ENCODE measurements at regions not wholly inside any gene's neighbourhood (a gene's known extent, or its start where the extent isn't known, plus 50 kb on each side); places are given as distances from the start of the nearest gene placed in this dataset.
A peak's percentile ranks its signal among the peaks of the same experiment; 100 is the strongest.

DNA sequence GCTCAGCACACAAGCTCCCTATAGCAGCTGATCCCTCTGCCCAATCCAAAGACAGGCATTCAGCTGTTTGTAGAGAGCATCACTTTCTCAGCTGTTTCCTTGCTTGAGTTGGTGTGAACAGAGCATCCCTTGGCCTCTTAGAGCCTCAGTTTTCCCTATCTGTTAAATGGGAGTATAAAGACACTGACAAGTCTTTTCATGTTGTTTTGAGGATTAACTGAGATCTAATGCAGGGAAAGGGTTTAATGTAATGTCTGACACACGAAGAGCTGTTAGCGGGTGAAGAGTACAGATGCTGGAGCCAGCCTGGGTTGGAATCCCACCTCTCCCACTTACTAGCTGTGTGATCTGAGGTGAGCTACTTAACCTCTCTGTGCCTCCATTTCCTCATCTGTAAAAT lies 149.5 kb downstream of the PHETA1 start:
- no peak for ATAC-seq
- H3K36me3 Mint-ChIP-seq, result no peaks in the 10 kb centered on the region; the same call in 1 of the 2 replicates
- no peaks in the 10 kb centered on the region for H3K9me3 Mint-ChIP-seq
- CTCF ChIA-PET, result no interaction called here
- TF ChIP-seq FOXJ3 (CRISPR knock-in tag; IDR thresholded peaks at IDR 0.05; ENCODE audit: borderline replicate concordance) (no peak), CBFB (CRISPR knock-in tag; IDR thresholded peaks at IDR 0.05; ENCODE audit: low read depth) (no peak)
- TF ChIP-seq, protein P1, sequence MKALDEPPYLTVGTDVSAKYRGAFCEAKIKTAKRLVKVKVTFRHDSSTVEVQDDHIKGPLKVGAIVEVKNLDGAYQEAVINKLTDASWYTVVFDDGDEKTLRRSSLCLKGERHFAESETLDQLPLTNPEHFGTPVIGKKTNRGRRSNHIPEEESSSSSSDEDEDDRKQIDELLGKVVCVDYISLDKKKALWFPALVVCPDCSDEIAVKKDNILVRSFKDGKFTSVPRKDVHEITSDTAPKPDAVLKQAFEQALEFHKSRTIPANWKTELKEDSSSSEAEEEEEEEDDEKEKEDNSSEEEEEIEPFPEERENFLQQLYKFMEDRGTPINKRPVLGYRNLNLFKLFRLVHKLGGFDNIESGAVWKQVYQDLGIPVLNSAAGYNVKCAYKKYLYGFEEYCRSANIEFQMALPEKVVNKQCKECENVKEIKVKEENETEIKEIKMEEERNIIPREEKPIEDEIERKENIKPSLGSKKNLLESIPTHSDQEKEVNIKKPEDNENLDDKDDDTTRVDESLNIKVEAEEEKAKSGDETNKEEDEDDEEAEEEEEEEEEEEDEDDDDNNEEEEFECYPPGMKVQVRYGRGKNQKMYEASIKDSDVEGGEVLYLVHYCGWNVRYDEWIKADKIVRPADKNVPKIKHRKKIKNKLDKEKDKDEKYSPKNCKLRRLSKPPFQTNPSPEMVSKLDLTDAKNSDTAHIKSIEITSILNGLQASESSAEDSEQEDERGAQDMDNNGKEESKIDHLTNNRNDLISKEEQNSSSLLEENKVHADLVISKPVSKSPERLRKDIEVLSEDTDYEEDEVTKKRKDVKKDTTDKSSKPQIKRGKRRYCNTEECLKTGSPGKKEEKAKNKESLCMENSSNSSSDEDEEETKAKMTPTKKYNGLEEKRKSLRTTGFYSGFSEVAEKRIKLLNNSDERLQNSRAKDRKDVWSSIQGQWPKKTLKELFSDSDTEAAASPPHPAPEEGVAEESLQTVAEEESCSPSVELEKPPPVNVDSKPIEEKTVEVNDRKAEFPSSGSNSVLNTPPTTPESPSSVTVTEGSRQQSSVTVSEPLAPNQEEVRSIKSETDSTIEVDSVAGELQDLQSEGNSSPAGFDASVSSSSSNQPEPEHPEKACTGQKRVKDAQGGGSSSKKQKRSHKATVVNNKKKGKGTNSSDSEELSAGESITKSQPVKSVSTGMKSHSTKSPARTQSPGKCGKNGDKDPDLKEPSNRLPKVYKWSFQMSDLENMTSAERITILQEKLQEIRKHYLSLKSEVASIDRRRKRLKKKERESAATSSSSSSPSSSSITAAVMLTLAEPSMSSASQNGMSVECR (CRISPR knock-in tag; IDR thresholded peaks at IDR 0.05; ENCODE audit: borderline replicate concordance), result no peak
- H3K4me3 Mint-ChIP-seq, result no peak overlapping the region
- H3K27me3 Mint-ChIP-seq (ENCODE audit: low read depth), result no peaks in the 10 kb centered on the region
- POLR2A ChIA-PET, result no interaction called here
- peaks cover 23% of the 10 kb centered on the region for H3K4me1 Mint-ChIP-seq
- no peak overlapping the region for H3K27ac Mint-ChIP-seq
- DNase-seq (ENCODE audit: low spot score), result no peak

DNA sequence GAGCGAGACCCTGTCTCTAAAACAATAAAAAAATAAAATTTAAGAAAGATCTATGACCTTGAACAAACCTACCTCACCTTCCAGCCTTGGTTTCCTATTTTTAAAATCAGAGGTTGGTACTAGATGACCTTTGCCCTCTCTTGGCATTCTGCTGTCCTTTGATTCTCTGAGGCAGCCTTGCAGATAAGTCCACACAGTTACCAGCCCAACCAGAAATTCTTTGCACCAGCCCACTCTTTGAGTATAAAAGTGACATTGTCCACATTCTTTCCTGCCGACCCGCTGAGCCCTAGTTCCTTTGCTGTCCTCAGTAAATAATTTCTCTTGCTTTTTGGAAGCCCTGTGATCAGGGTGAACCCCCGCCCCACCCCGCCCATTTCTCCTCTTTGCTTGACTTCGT lies 150.4 kb downstream of the PHETA1 start:
- no peak overlapping the region for H3K4me3 Mint-ChIP-seq
- H3K9me3 Mint-ChIP-seq, result no peaks in the 10 kb centered on the region
- CTCF ChIA-PET, result no interaction called here
- H3K4me1 Mint-ChIP-seq, result peaks cover 23% of the 10 kb centered on the region
- no peaks in the 10 kb centered on the region for H3K27me3 Mint-ChIP-seq (ENCODE audit: low read depth)
- DNase-seq (ENCODE audit: low spot score) (no peak), ATAC-seq (peak; percentile 44)
- POLR2A ChIA-PET, result no interaction called here
- no peak overlapping the region for H3K27ac Mint-ChIP-seq
- H3K36me3 Mint-ChIP-seq, result no peaks in the 10 kb centered on the region; the same call in 1 of the 2 replicates
- no peak for TF ChIP-seq ATF1 (CRISPR knock-in tag; IDR thresholded peaks at IDR 0.05)
- TF ChIP-seq, protein P2, sequence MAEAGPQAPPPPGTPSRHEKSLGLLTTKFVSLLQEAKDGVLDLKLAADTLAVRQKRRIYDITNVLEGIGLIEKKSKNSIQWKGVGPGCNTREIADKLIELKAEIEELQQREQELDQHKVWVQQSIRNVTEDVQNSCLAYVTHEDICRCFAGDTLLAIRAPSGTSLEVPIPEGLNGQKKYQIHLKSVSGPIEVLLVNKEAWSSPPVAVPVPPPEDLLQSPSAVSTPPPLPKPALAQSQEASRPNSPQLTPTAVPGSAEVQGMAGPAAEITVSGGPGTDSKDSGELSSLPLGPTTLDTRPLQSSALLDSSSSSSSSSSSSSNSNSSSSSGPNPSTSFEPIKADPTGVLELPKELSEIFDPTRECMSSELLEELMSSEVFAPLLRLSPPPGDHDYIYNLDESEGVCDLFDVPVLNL (CRISPR knock-in tag; IDR thresholded peaks at IDR 0.05; ENCODE audit: borderline replicate concordance, low read depth), result no peak
- TF ChIP-seq CREB1 (CRISPR knock-in tag; IDR thresholded peaks at IDR 0.05), result no peak
- TF ChIP-seq NFE2L1 (CRISPR knock-in tag; IDR thresholded peaks at IDR 0.05), result no peak
- no peak for TF ChIP-seq NR1H2 (CRISPR knock-in tag; IDR thresholded peaks at IDR 0.05)
- TF ChIP-seq, protein P3, sequence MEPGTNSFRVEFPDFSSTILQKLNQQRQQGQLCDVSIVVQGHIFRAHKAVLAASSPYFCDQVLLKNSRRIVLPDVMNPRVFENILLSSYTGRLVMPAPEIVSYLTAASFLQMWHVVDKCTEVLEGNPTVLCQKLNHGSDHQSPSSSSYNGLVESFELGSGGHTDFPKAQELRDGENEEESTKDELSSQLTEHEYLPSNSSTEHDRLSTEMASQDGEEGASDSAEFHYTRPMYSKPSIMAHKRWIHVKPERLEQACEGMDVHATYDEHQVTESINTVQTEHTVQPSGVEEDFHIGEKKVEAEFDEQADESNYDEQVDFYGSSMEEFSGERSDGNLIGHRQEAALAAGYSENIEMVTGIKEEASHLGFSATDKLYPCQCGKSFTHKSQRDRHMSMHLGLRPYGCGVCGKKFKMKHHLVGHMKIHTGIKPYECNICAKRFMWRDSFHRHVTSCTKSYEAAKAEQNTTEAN (CRISPR knock-in tag; IDR thresholded peaks at IDR 0.05), result no peak

DNA sequence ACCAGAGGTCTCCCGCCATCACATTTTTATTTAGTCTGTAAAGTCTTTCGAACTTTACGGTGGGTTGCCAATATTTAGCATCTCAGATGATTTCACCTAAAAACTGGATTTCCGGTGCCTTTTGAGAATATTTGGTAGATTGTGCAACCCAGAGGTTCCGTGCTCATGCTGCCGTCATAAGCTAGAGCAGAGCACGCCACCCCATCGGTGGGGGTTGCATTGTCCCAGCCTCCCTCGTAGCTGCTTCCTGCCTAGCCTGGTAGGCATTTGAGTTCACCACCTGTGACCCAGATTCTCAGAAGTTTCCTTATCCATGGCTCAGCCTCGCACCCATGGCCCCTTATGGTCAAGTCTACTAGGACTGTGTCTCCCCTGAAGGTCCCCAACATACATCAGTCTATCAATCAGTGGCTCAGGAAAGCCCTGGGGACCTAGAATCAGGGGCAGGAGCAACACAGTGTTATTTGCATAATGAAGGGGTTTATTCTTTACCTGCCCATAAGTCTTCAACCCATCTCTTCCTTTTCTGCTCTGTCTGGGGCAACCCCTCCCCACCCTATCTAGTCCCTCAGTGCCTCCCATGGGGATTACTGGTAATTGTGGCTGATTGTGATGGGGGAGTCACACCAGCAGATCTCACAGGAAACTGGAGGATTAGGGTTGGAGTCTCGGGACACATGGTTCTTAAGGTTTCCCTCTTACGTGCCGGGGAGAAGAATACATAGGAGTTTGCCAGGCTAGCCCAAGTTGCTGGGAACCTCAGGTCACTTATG lies 152.3 kb downstream of the PHETA1 start:
- no peak overlapping the region for H3K4me3 Mint-ChIP-seq
- CTCF ChIA-PET, result interaction anchor here (1.2 to 2.7 kb wide), 2 partner anchors 82 to 88 kb away, joined by 3 to 10 read pairs; no protein-coding TSS in a partner anchor

More for the DNA sequence above, 152.3 kb downstream of the PHETA1 start:
- peaks cover 10% of the 10 kb centered on the region for H3K4me1 Mint-ChIP-seq
- H3K27me3 Mint-ChIP-seq (ENCODE audit: low read depth), result no peaks in the 10 kb centered on the region
- TF ChIP-seq, protein P4, sequence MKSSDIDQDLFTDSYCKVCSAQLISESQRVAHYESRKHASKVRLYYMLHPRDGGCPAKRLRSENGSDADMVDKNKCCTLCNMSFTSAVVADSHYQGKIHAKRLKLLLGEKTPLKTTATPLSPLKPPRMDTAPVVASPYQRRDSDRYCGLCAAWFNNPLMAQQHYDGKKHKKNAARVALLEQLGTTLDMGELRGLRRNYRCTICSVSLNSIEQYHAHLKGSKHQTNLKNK (CRISPR knock-in tag; IDR thresholded peaks at IDR 0.05), result no peak
- no peak for TF ChIP-seq ZNF138 (CRISPR knock-in tag; conservative IDR thresholded peaks at IDR 0.05)
- TF ChIP-seq NFYB (CRISPR knock-in tag; conservative IDR thresholded peaks at IDR 0.05; ENCODE audit: low read depth), result no peak
- no peak for TF ChIP-seq NFATC4 (CRISPR knock-in tag; IDR thresholded peaks at IDR 0.05)
- ATAC-seq, result no peak
- H3K36me3 Mint-ChIP-seq, result no peaks in the 10 kb centered on the region
- POLR2A ChIA-PET, result no interaction called here
- DNase-seq (ENCODE audit: low spot score), result no peak
- no peak overlapping the region for H3K27ac Mint-ChIP-seq
- H3K9me3 Mint-ChIP-seq, result no peaks in the 10 kb centered on the region
